ENCODE measurements at regions not wholly inside any gene's neighbourhood (a gene's known extent, or its start where the extent isn't known, plus 50 kb on each side); places are given as distances from the start of the nearest gene placed in this dataset.

GRCh38 chr9:80382211-80382891 lies 810.6 kb downstream of the TLE4 start:
- TF ChIP-seq FOXP2 (optimal IDR thresholded peaks at IDR 0.05; ENCODE audit: borderline replicate concordance, extremely low read depth, extremely low read length, insufficient read depth) (no peak), SIN3A (IDR thresholded peaks at IDR 0.05; ENCODE audit: borderline replicate concordance, insufficient read depth, low read length) (no peak), TAF1 (IDR thresholded peaks at IDR 0.05; ENCODE audit: borderline replicate concordance, insufficient read depth, low read length) (no peak), REST (IDR thresholded peaks at IDR 0.05; ENCODE audit: insufficient read depth in 1 of 2, low read depth in 2 of 2, low read length in 2 of 2) (no peak), POLR2AphosphoS5 (IDR thresholded peaks at IDR 0.05; ENCODE audit: low read depth, low read length) (no peak)

GRCh38 chr9:80380301-80380700 lies 808.5 kb downstream of the TLE4 start:
- TF ChIP-seq REST (IDR thresholded peaks at IDR 0.05; ENCODE audit: insufficient read depth in 1 of 2, low read depth in 2 of 2, low read length in 2 of 2), result no peak

- TF ChIP-seq FOXP2 (optimal IDR thresholded peaks at IDR 0.05; ENCODE audit: borderline replicate concordance, extremely low read depth, extremely low read length, insufficient read depth) (no peak), TAF1 (IDR thresholded peaks at IDR 0.05; ENCODE audit: borderline replicate concordance, insufficient read depth, low read length) (no peak), POLR2AphosphoS5 (IDR thresholded peaks at IDR 0.05; ENCODE audit: low read depth, low read length) (no peak), SIN3A (IDR thresholded peaks at IDR 0.05; ENCODE audit: borderline replicate concordance, insufficient read depth, low read length) (no peak), REST (IDR thresholded peaks at IDR 0.05; ENCODE audit: insufficient read depth in 1 of 2, low read depth in 2 of 2, low read length in 2 of 2) (no peak)
These were observed 807.0 kb downstream of the TLE4 start for GRCh38 chr9:80378669-80379293.

GRCh38 chr9:80376180-80376579 lies 804.4 kb downstream of the TLE4 start:
- no peak for TF ChIP-seq POLR2AphosphoS5 (IDR thresholded peaks at IDR 0.05; ENCODE audit: low read depth, low read length)
- no peak for TF ChIP-seq TAF1 (IDR thresholded peaks at IDR 0.05; ENCODE audit: borderline replicate concordance, insufficient read depth, low read length)
- no peak for TF ChIP-seq FOXP2 (optimal IDR thresholded peaks at IDR 0.05; ENCODE audit: borderline replicate concordance, extremely low read depth, extremely low read length, insufficient read depth)
- no peak for TF ChIP-seq REST (IDR thresholded peaks at IDR 0.05; ENCODE audit: insufficient read depth in 1 of 2, low read depth in 2 of 2, low read length in 2 of 2)
- TF ChIP-seq SIN3A (IDR thresholded peaks at IDR 0.05; ENCODE audit: borderline replicate concordance, insufficient read depth, low read length), result no peak
